HFFc6 (cell line): ENCODE measurements at regions not wholly inside any gene's neighbourhood (a gene's known extent, or its start where the extent isn't known, plus 50 kb on each side); places are given as distances from the start of the nearest gene placed in this dataset.

ENCODE experiments used
- DNase-seq: peaks from one replicate; pipeline ENCODE4 v3.0.0-alpha.2; 2018
- H3K27ac Mint-ChIP-seq: 2 replicates; pipeline ENCODE4 v1.8.0; 2020; ENCODE audit warnings: mild to moderate bottlenecking, mixed read lengths
- H3K27me3 Mint-ChIP-seq: 2 replicates; pipeline ENCODE4 v1.8.0; 2021; ENCODE audit warnings: mild to moderate bottlenecking, moderate library complexity, mixed read lengths; ENCODE audit not compliant: insufficient read depth
- H3K36me3 Mint-ChIP-seq: 2 replicates; pipeline ENCODE4 v1.8.0; 2021; ENCODE audit warnings: low read depth, mixed read lengths
- H3K4me1 Mint-ChIP-seq: 2 replicates; pipeline ENCODE4 v1.8.0; 2020; ENCODE audit warnings: low read depth, mixed read lengths
- H3K4me3 Mint-ChIP-seq: 2 replicates; pipeline ENCODE4 v1.8.0; 2020; ENCODE audit warnings: mild to moderate bottlenecking, moderate library complexity, mixed read lengths
- H3K9me3 Mint-ChIP-seq: 2 replicates; pipeline ENCODE4 v1.8.0; 2020; ENCODE audit warnings: mild to moderate bottlenecking, mixed read lengths
- TF ChIP-seq, protein P1 (sequence below): fragments of 200-600 bp; sonication (generic); IDR thresholded peaks from 2 replicates; pipeline ENCODE4 v1.5.0; 2021; ENCODE audit warnings: antibody characterized with exemption, mild to moderate bottlenecking

DNA sequence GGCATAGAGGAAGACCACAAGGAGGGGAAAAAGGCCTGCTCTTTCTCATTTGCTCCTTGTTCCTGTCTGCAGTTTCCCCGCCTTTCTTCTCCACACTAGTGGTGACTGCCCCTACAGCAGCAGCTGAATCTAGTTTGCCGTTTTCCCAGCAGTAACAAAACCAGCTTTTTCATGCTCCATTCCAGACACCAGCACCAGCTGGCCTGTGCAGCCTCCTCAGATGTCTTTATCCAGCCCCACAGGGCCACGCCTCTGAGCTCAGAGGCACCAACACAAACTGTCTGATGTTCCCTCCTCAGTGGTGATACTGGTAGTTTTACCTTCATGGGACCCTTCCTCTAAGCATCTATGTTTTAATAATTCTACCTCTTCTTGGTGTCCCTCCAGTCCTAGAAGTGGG is 70.4 kb upstream of the SLC24A3 start:
- Mint-ChIP-seq H3K36me3 (no peaks in the 10 kb centered on the region; the same call in 1 of the 2 replicates), H3K4me1 (no peaks in the 10 kb centered on the region), H3K27ac (no peak overlapping the region), H3K9me3 (peaks cover 72% of the 10 kb centered on the region), H3K27me3 (no peaks in the 10 kb centered on the region), H3K4me3 (no peak overlapping the region)
- DNase-seq: no peak
- TF ChIP-seq, protein P1, sequence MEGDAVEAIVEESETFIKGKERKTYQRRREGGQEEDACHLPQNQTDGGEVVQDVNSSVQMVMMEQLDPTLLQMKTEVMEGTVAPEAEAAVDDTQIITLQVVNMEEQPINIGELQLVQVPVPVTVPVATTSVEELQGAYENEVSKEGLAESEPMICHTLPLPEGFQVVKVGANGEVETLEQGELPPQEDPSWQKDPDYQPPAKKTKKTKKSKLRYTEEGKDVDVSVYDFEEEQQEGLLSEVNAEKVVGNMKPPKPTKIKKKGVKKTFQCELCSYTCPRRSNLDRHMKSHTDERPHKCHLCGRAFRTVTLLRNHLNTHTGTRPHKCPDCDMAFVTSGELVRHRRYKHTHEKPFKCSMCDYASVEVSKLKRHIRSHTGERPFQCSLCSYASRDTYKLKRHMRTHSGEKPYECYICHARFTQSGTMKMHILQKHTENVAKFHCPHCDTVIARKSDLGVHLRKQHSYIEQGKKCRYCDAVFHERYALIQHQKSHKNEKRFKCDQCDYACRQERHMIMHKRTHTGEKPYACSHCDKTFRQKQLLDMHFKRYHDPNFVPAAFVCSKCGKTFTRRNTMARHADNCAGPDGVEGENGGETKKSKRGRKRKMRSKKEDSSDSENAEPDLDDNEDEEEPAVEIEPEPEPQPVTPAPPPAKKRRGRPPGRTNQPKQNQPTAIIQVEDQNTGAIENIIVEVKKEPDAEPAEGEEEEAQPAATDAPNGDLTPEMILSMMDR: no peak

GRCh38 chr20:19143890-19144289 is 68.6 kb upstream of the SLC24A3 start:
- TF ChIP-seq, protein P1: no peak
- no peaks in the 10 kb centered on the region for H3K36me3 Mint-ChIP-seq

GRCh38 chr20:19161336-19161735 is 51.1 kb upstream of the SLC24A3 start:
- Mint-ChIP-seq H3K4me3 (no peak overlapping the region), H3K4me1 (no peaks in the 10 kb centered on the region), H3K27me3 (peaks cover 1% of the 10 kb centered on the region; the same call in 1 of the 2 replicates), H3K9me3 (peaks cover 33% of the 10 kb centered on the region), H3K27ac (no peak overlapping the region), H3K36me3 (no peaks in the 10 kb centered on the region)
- no peak for DNase-seq
- TF ChIP-seq, protein P1: no peak

More at GRCh38 chr20:19143890-19144289, 68.6 kb upstream of the SLC24A3 start:
- peaks cover 70% of the 10 kb centered on the region for H3K9me3 Mint-ChIP-seq
- no peaks in the 10 kb centered on the region for H3K4me1 Mint-ChIP-seq
- no peak overlapping the region for H3K27ac Mint-ChIP-seq
- H3K27me3 Mint-ChIP-seq: no peaks in the 10 kb centered on the region
- no peak for DNase-seq
- no peak overlapping the region for H3K4me3 Mint-ChIP-seq
